A673 (cell line): ENCODE measurements at regions not wholly inside any gene's neighbourhood (a gene's known extent, or its start where the extent isn't known, plus 50 kb on each side); places are given as distances from the start of the nearest gene placed in this dataset.

Experiments used
- BruUV-seq: library from RNA; stranded (reverse); fragments of 400-500 nt; replicated peaks from 2 replicates; lab custom pipeline; 2021; lab: Mats Ljungman, UMichigan
- CTCF ChIA-PET: fragments of 300-600 bp; sonication (Branson Sonifier 250); formaldehyde crosslinking; loops from one replicate; lab custom pipeline; 2022; ENCODE audit warnings: antibody characterized with exemption; lab: Charles Lee
- POLR2A ChIA-PET: fragments of 300-600 bp; sonication (Branson Sonifier 250); formaldehyde crosslinking; loops from one replicate; lab custom pipeline; 2022; ENCODE audit warnings: antibody characterized with exemption; ENCODE audit not compliant: low non-redundant PET; lab: Charles Lee
- DNase-seq: peaks from one replicate; pipeline ENCODE4 v3.0.0-alpha.2; 2015; ENCODE audit warnings: low spot score
- H3K27ac ChIP-seq: fragments of 200-600 bp; sonication (generic); 2 replicates; pipeline ENCODE4 v1.5.1; 2016; ENCODE audit warnings: mixed run types, low read depth, mild to moderate bottlenecking, mixed read lengths, antibody characterized with exemption, low read length; ENCODE audit not compliant: poor library complexity, severe bottlenecking
- H3K27me3 ChIP-seq: fragments of 200-600 bp; sonication (generic); replicated peaks from 2 replicates; pipeline ENCODE4 v1.6.1; 2017; ENCODE audit warnings: mixed run types, low read depth, mild to moderate bottlenecking, mixed read lengths, antibody characterized with exemption, low read length; ENCODE audit not compliant: insufficient read depth, poor library complexity
- H3K36me3 ChIP-seq: fragments of 200-600 bp; sonication (generic); 2 replicates; pipeline ENCODE4 v1.6.1; 2016; ENCODE audit warnings: mixed run types, mild to moderate bottlenecking, mixed read lengths, antibody characterized with exemption, low read length; ENCODE audit not compliant: insufficient read depth, poor library complexity, severe bottlenecking
- H3K4me1 ChIP-seq: fragments of 200-600 bp; sonication (generic); 2 replicates; pipeline ENCODE4 v1.6.1; 2017; ENCODE audit warnings: mixed run types, mild to moderate bottlenecking, mixed read lengths, antibody characterized with exemption, low read length; ENCODE audit not compliant: insufficient read depth, poor library complexity, severe bottlenecking
- H3K4me3 ChIP-seq: fragments of 200-600 bp; sonication (generic); 2 replicates; pipeline ENCODE4 v1.5.1; 2016; ENCODE audit warnings: low read depth, mixed run types, mild to moderate bottlenecking, mixed read lengths, low read length; ENCODE audit not compliant: poor library complexity, severe bottlenecking
- H3K9me3 ChIP-seq: fragments of 200-600 bp; sonication (generic); 2 replicates; pipeline ENCODE4 v1.6.1; 2016; ENCODE audit warnings: mixed run types, low read depth, mild to moderate bottlenecking, mixed read lengths, antibody characterized with exemption, low read length; ENCODE audit not compliant: poor library complexity, severe bottlenecking
- CTCF ChIP-seq: fragments of 300-800, 200-600 bp; sonication (generic); conservative IDR thresholded peaks from 2 replicates; pipeline ENCODE4 v1.5.1; 2017; ENCODE audit warnings: low read depth, mild to moderate bottlenecking, antibody characterized with exemption, low read length, moderate library complexity, mixed read lengths
- EZH2 ChIP-seq: fragments of 200-600 bp; sonication (generic); IDR thresholded peaks from 2 replicates; pipeline ENCODE4 v1.6.1; 2017; ENCODE audit warnings: borderline replicate concordance, low read depth, mild to moderate bottlenecking, mixed read lengths, antibody characterized with exemption, low read length; ENCODE audit not compliant: poor library complexity, severe bottlenecking
- intact Hi-C: fragments of 100-400 bp; cut with micrococcal nuclease; formaldehyde crosslinking; loops from one replicate; pipeline ENCODE4 v1.10.0; 2022; ENCODE audit not compliant: unreplicated experiment

- no peaks in the 10 kb centered on the region for H3K4me1 ChIP-seq
- no peaks in the 10 kb centered on the region for H3K36me3 ChIP-seq
- H3K27me3 ChIP-seq: peaks cover 5% of the 10 kb centered on the region
- TF ChIP-seq EZH2: no peak
- TF ChIP-seq CTCF: no peak
- no peak overlapping the region for H3K4me3 ChIP-seq
- DNase-seq: no peak
- ChIA-PET CTCF (no interaction called here), POLR2A (no interaction called here)
- no peaks in the 10 kb centered on the region for H3K9me3 ChIP-seq
- H3K27ac ChIP-seq: no peak overlapping the region
- no TSS peak for BruUV-seq
- intact Hi-C loops: no loop called here
Observed at GRCh38 chr6:137794516-137795201, 72.4 kb upstream of the TNFAIP3 start.

GRCh38 chr6:137795501-137795900, 71.6 kb upstream of the TNFAIP3 start:
- no peak overlapping the region for H3K27ac ChIP-seq
- H3K4me1 ChIP-seq: no peaks in the 10 kb centered on the region
- ChIA-PET CTCF (interaction anchor here (0.7 kb wide), 1 partner anchor 89 kb away, joined by 7 read pairs; no protein-coding TSS in a partner anchor), POLR2A (no interaction called here)
- H3K36me3 ChIP-seq: no peaks in the 10 kb centered on the region
- no peak for DNase-seq
- BruUV-seq: no TSS peak
- intact Hi-C loops: no loop called here
- no peak overlapping the region for H3K4me3 ChIP-seq
- TF ChIP-seq EZH2 (no peak), CTCF (no peak)
- peaks cover 5% of the 10 kb centered on the region for H3K27me3 ChIP-seq
- no peaks in the 10 kb centered on the region for H3K9me3 ChIP-seq

GRCh38 chr6:137798261-137798660, 68.8 kb upstream of the TNFAIP3 start:
- TF ChIP-seq CTCF: no peak
- TF ChIP-seq EZH2: no peak
- intact Hi-C loops: no loop called here
- ChIA-PET POLR2A (no interaction called here), CTCF (no interaction called here)
- H3K4me3 ChIP-seq: no peak overlapping the region
- DNase-seq: no peak
- H3K9me3 ChIP-seq: no peaks in the 10 kb centered on the region
- H3K27me3 ChIP-seq: peaks cover 5% of the 10 kb centered on the region
- no peak overlapping the region for H3K27ac ChIP-seq
- no TSS peak for BruUV-seq
- no peaks in the 10 kb centered on the region for H3K36me3 ChIP-seq
- H3K4me1 ChIP-seq: no peaks in the 10 kb centered on the region
